ENCODE measurements at regions not wholly inside any gene's neighbourhood (a gene's known extent, or its start where the extent isn't known, plus 50 kb on each side); places are given as distances from the start of the nearest gene placed in this dataset.
"Not testable (repeated sequence)": the region's sequence is repeated elsewhere in the genome, so short reads cannot be mapped to it uniquely, and the experiment has no call there.

GRCh38 chr1:189301235-189301634, 1176.4 kb downstream of the BRINP3 start:
- DNase-seq (ENCODE audit: insufficient read length), result no peak
- no peak for FAIRE-seq
- no peak for TF ChIP-seq TAF1 (IDR thresholded peaks at IDR 0.05; ENCODE audit: borderline replicate concordance, low read depth, low read length)
- TF ChIP-seq POLR2A (IDR thresholded peaks at IDR 0.05; ENCODE audit: low read depth, low read length), result no peak
- TF ChIP-seq POLR2AphosphoS5 (IDR thresholded peaks at IDR 0.05; ENCODE audit: low read depth, low read length), result no peak

GRCh38 chr1:189305279-189305678, 1172.4 kb downstream of the BRINP3 start:
- no peak for DNase-seq (ENCODE audit: insufficient read length)
- FAIRE-seq, result no peak
- TF ChIP-seq POLR2AphosphoS5 (IDR thresholded peaks at IDR 0.05; ENCODE audit: low read depth, low read length), result no peak
- TF ChIP-seq POLR2A (IDR thresholded peaks at IDR 0.05; ENCODE audit: low read depth, low read length), result no peak
- TF ChIP-seq TAF1 (IDR thresholded peaks at IDR 0.05; ENCODE audit: borderline replicate concordance, low read depth, low read length), result no peak

DNA sequence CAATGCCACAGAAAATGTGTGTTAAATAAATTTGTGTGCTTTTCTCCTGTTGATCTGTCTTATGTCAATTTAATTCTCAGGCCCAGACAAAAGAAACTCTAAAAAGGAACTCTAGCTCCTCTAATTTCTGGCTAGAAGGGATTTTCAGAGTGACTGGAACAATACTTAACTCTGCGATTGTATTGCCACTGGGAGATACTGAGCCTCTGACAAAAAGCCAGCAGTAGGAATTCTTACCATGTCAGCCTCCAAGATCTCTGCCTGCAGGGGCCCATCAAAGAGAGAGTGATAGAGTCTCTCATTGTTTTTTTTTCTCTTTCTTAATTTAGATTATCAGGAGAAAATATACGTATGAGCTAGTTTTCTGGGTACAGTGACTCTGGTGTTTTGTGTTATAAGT, 1165.7 kb downstream of the BRINP3 start:
- DNase-seq (ENCODE audit: insufficient read length) (no peak), FAIRE-seq (no peak)
- TF ChIP-seq TAF1 (IDR thresholded peaks at IDR 0.05; ENCODE audit: borderline replicate concordance, low read depth, low read length), result no peak
- TF ChIP-seq POLR2A (IDR thresholded peaks at IDR 0.05; ENCODE audit: low read depth, low read length), result no peak
- TF ChIP-seq POLR2AphosphoS5 (IDR thresholded peaks at IDR 0.05; ENCODE audit: low read depth, low read length), result no peak

- DNase-seq (ENCODE audit: insufficient read length) (no peak), FAIRE-seq (no peak)
- TF ChIP-seq POLR2A (IDR thresholded peaks at IDR 0.05; ENCODE audit: low read depth, low read length) (no peak), TAF1 (IDR thresholded peaks at IDR 0.05; ENCODE audit: borderline replicate concordance, low read depth, low read length) (no peak), POLR2AphosphoS5 (IDR thresholded peaks at IDR 0.05; ENCODE audit: low read depth, low read length) (no peak)
Measured at GRCh38 chr1:189312499-189312898, 1165.2 kb downstream of the BRINP3 start.

DNA sequence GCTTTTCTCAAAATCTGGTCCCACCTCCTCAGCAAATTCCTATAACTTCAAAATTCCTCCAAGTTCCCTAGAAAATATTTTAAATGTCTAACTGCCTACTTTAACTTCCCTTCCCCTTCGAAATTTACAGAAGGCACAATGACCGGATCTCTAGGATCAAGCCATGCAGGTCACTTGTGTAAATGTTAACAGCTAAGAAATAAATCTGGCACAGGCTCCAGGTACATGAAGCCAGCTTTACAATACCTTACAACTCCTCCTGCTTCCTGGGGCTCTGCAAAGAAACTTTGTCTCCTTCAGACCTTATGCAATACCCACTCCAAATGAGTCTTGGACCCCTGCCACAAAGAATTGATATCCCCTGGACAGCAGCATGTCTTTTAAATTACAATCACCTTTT, 1164.2 kb downstream of the BRINP3 start:
- DNase-seq (ENCODE audit: insufficient read length) (no peak), FAIRE-seq (no peak)
- no peak for TF ChIP-seq POLR2A (IDR thresholded peaks at IDR 0.05; ENCODE audit: low read depth, low read length)
- no peak for TF ChIP-seq POLR2AphosphoS5 (IDR thresholded peaks at IDR 0.05; ENCODE audit: low read depth, low read length)
- TF ChIP-seq TAF1 (IDR thresholded peaks at IDR 0.05; ENCODE audit: borderline replicate concordance, low read depth, low read length), result no peak

- FAIRE-seq, result no peak
- DNase-seq (ENCODE audit: insufficient read length), result no peak
- no peak for TF ChIP-seq POLR2A (IDR thresholded peaks at IDR 0.05; ENCODE audit: low read depth, low read length)
- no peak for TF ChIP-seq TAF1 (IDR thresholded peaks at IDR 0.05; ENCODE audit: borderline replicate concordance, low read depth, low read length)
- no peak for TF ChIP-seq POLR2AphosphoS5 (IDR thresholded peaks at IDR 0.05; ENCODE audit: low read depth, low read length)
Measured at GRCh38 chr1:189315035-189315901, 1162.4 kb downstream of the BRINP3 start.

DNA sequence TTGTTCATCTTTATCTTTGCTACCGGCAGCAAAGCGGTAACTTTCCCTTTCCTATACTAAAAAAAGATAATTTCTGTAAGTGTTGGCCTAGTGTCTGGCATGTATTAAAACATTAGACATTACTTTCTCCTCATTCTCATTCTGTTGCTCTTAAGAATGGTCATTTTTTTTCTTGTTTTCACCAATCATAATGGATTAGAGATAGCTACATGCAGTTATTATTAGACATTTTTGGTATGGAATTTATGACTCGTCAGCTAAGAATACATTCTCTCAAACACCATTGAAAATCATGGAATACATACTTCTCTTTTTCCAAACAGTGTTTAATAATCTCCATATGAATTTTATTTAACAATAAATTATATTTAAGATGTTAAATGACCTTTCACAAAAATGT, 1154.6 kb downstream of the BRINP3 start:
- no peak for DNase-seq (ENCODE audit: insufficient read length)
- TF ChIP-seq POLR2AphosphoS5 (IDR thresholded peaks at IDR 0.05; ENCODE audit: low read depth, low read length) (no peak), POLR2A (IDR thresholded peaks at IDR 0.05; ENCODE audit: low read depth, low read length) (no peak), TAF1 (IDR thresholded peaks at IDR 0.05; ENCODE audit: borderline replicate concordance, low read depth, low read length) (no peak)
- no peak for FAIRE-seq

DNA sequence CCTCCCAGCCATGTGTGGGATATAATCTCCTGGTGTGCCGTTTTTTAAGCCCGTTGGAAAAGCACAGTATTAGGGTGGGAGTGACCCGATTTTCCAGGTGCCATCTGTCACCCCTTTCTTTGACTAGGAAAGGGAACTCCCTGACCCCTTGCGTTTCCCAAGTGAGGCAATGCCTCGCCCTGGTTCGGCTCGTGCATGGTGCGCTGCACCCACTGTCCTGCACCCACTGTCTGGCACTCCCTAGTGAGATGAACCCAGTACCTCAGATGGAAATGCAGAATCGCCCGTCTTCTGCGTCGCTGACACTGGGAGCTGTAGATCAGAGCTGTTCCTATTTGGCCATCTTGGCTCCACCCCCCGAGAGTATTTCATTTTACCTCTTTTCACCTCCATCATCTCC, 1146.6 kb downstream of the BRINP3 start:
- not testable (repeated sequence) for FAIRE-seq; DNase-seq (ENCODE audit: insufficient read length)

DNA sequence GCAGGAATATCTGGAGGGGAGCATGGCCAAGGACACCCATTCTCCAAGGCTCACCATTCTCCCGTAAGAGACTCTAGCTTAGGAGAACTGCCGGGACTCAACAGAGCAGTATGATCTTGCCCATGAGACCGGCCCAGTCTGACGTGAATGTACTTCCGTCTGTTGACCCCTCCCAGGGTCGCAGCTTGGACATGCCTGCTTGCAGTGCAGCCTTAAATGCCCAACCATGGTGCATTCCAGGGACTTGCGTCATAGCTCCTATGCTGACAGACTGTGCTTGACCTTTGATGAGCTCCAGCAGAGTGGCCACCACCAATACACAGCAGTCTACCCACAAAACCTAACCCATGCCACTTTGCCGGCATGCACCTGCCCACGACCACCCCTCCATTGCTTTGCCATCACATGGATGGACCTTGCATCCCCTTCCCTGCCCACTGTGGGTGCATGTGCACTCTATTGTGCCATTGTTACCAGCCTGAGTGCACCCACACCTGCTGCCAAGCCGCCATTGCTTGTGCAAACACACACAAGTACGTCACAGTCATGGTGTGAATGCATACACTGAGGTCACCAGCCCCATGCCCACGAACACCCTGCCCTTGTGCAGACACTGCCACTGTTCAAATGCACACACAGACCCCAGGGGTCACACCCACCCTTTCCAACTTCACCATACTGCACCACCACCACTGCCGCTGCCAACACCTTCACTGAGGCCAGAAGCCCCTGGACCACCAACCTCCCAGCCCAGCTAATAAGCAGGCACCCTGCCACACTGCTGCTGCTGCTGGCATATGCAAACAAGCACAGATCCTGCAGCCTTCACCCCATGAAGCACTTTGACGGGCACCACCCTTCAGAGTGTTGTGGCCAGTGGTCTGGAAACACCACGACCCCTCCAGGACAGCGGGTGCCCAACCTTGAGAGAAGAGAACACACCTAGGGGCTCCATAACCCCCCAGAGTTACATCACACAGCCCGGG, 1141.3 kb downstream of the BRINP3 start:
- no peak for DNase-seq (ENCODE audit: insufficient read length)
- no peak for TF ChIP-seq POLR2AphosphoS5 (IDR thresholded peaks at IDR 0.05; ENCODE audit: low read depth, low read length)
- FAIRE-seq, result no peak

GRCh38 chr1:189349607-189350006, 1128.1 kb downstream of the BRINP3 start:
- no peak for FAIRE-seq
- DNase-seq (ENCODE audit: insufficient read length), result no peak
- TF ChIP-seq POLR2AphosphoS5 (IDR thresholded peaks at IDR 0.05; ENCODE audit: low read depth, low read length) (no peak), POLR2A (IDR thresholded peaks at IDR 0.05; ENCODE audit: low read depth, low read length) (no peak), TAF1 (IDR thresholded peaks at IDR 0.05; ENCODE audit: borderline replicate concordance, low read depth, low read length) (no peak)

- FAIRE-seq (peak; percentile 33), DNase-seq (ENCODE audit: insufficient read length) (no peak)
- TF ChIP-seq POLR2AphosphoS5 (IDR thresholded peaks at IDR 0.05; ENCODE audit: low read depth, low read length) (no peak), TAF1 (IDR thresholded peaks at IDR 0.05; ENCODE audit: borderline replicate concordance, low read depth, low read length) (no peak), POLR2A (IDR thresholded peaks at IDR 0.05; ENCODE audit: low read depth, low read length) (no peak)
Measured at GRCh38 chr1:189350983-189351616, 1126.6 kb downstream of the BRINP3 start.

All from GM12892 (cell line).